Caco-2 (cell line): ENCODE measurements at regions not wholly inside any gene's neighbourhood (a gene's known extent, or its start where the extent isn't known, plus 50 kb on each side); places are given as distances from the start of the nearest gene placed in this dataset.

Experiments
- BruUV-seq: library from RNA; stranded (reverse); fragments of 400-500 nt; replicated peaks from 2 replicates; lab custom pipeline; 2021; lab: Mats Ljungman, UMichigan
- CTCF ChIA-PET: fragments of 300-600 bp; sonication (Branson Sonifier 250); formaldehyde crosslinking; loops from one replicate; lab custom pipeline; 2022; ENCODE audit warnings: antibody characterized with exemption; lab: Charles Lee
- POLR2A ChIA-PET: fragments of 300-600 bp; sonication (Branson Sonifier 250); formaldehyde crosslinking; loops from one replicate; lab custom pipeline; 2022; ENCODE audit warnings: antibody characterized with exemption; lab: Charles Lee
- DNase-seq, 2 experiments: peaks; one replicate each; pipeline versions ENCODE4 v3.0.0 to v3.0.0-alpha.2; 2020 to 2022
- H3K27me3 ChIP-seq: replicated peaks from 2 replicates; pipeline ENCODE4 v1.6.0; 2011; ENCODE audit warnings: low read length; ENCODE audit not compliant: control insufficient read depth, insufficient read depth
- H3K36me3 ChIP-seq: 2 replicates; pipeline ENCODE4 v1.5.1; 2011; ENCODE audit warnings: low read length; ENCODE audit not compliant: control insufficient read depth, insufficient read depth
- H3K4me1 ChIP-seq: fragments of 250-450 bp; sonication (Bioruptor Pico); 2 replicates; pipeline ENCODE4 v1.5.1; 2020; ENCODE audit warnings: mild to moderate bottlenecking
- H3K4me3 ChIP-seq: 2 replicates; pipeline ENCODE4 v1.5.1; 2011; ENCODE audit warnings: low read depth, mild to moderate bottlenecking, control low read depth, low read length
- H3K9me3 ChIP-seq: fragments of 250-450 bp; sonication (Bioruptor Pico); 2 replicates; pipeline ENCODE4 v1.5.1; 2020; ENCODE audit warnings: mild to moderate bottlenecking, moderate library complexity
- H3K27ac Mint-ChIP-seq: one replicate; pipeline ENCODE4 v1.8.0; 2022; ENCODE audit warnings: mixed read lengths; ENCODE audit not compliant: unreplicated experiment
- H3K27me3 Mint-ChIP-seq: one replicate; pipeline ENCODE4 v1.8.0; 2022; ENCODE audit warnings: mixed read lengths; ENCODE audit not compliant: insufficient read depth, unreplicated experiment
- H3K36me3 Mint-ChIP-seq: one replicate; pipeline ENCODE4 v1.8.0; 2022; ENCODE audit warnings: mild to moderate bottlenecking, mixed read lengths; ENCODE audit not compliant: insufficient read depth, unreplicated experiment
- H3K4me1 Mint-ChIP-seq: one replicate; pipeline ENCODE4 v1.8.0; 2022; ENCODE audit warnings: low read depth, mixed read lengths; ENCODE audit not compliant: unreplicated experiment
- H3K4me3 Mint-ChIP-seq: one replicate; pipeline ENCODE4 v1.8.0; 2022; ENCODE audit warnings: mild to moderate bottlenecking, moderate library complexity, mixed read lengths; ENCODE audit not compliant: unreplicated experiment
- H3K9me3 Mint-ChIP-seq: one replicate; pipeline ENCODE4 v1.8.0; 2022; ENCODE audit warnings: mixed read lengths; ENCODE audit not compliant: unreplicated experiment
- CTCF ChIP-seq, 2 experiments: fragments of 200-600 bp in 1 of 2; IDR thresholded peaks; 1 replicate in 1 of 2; 2 replicates in 1 of 2; pipeline versions ENCODE4 v1.5.1 to v1.8.0; 2011 to 2022; ENCODE audit warnings: antibody characterized with exemption in 1 of 2, control low read depth in 1 of 2, inconsistent platforms in 1 of 2, low read depth in 1 of 2, low read length in 1 of 2, mild to moderate bottlenecking in 1 of 2, moderate library complexity in 1 of 2; ENCODE audit not compliant: insufficient read depth in 1 of 2, severe bottlenecking in 1 of 2, unreplicated experiment in 1 of 2
- intact Hi-C: fragments of 100-400 bp; cut with micrococcal nuclease; formaldehyde crosslinking; loops from one replicate; pipeline ENCODE4 v1.10.0; 2022; ENCODE audit not compliant: unreplicated experiment

- Mint-ChIP-seq H3K36me3 (peaks cover 6% of the 10 kb centered on the region), H3K4me3 (peak overlapping the region; percentile 18), H3K27me3 (no peaks in the 10 kb centered on the region), H3K9me3 (peaks cover 9% of the 10 kb centered on the region), H3K4me1 (peaks cover 59% of the 10 kb centered on the region), H3K27ac (peak overlapping the region; percentile 63)
- intact Hi-C loops, result loop anchor here (5.0 kb wide), 2 partner anchors 229 to 466 kb away; no protein-coding TSS in a partner anchor
- no peak overlapping the region for H3K4me3 ChIP-seq
- DNase-seq, result peak; percentile 45 to 85
- ChIA-PET POLR2A (interaction anchor here (1.0 kb wide), 1 partner anchor 12 kb away, joined by 3 read pairs; no protein-coding TSS in a partner anchor), CTCF (no interaction called here)
- H3K27me3 ChIP-seq, result no peaks in the 10 kb centered on the region
- no peak for TF ChIP-seq CTCF (IDR thresholded peaks at IDR 0.05; ENCODE audit: insufficient read depth in 1 of 2, low read depth in 1 of 2, low read length in 1 of 2, severe bottlenecking in 1 of 2, unreplicated experiment in 1 of 2)
- no peaks in the 10 kb centered on the region for H3K9me3 ChIP-seq
- no TSS peak for BruUV-seq
- peaks cover 74% of the 10 kb centered on the region for H3K4me1 ChIP-seq
- peaks cover 1% of the 10 kb centered on the region; the same call in 1 of the 2 replicates for H3K36me3 ChIP-seq
These were observed 162.6 kb downstream of the MYCN start for GRCh38 chr2:16102976-16103380.

DNA sequence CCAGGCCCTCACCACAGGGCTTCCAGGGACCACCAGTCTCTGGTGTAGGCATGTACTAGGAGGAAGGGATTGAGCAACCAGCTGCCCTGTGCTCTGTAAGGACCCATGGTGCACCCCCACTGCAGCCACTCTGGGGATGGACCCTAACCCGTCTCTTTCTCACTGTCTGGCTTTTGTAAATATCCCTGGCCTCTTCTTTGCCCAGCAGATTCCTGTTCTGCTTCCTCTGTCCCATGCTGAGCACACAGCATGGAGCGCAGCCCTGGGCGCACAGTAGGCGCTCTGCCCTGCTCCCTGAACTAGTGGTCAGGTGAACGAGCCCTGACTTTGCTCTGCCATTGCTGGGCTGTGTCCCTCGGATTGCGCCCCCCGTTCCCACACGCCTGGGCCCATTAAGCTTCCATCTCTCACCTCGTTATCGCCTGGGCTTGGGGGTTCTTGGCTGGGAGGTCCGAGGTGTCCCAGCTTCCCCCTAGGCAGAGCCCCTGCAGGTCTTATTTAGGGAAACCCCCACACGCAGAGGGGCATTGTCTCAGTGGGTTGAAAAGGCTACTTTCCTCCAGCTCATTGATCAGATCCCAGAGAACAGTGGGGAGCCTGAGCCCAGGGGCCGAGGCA is 162.1 kb downstream of the MYCN start:
- BruUV-seq, result no TSS peak
- H3K27ac Mint-ChIP-seq, result peak overlapping the region; percentile 63
- peaks cover 9% of the 10 kb centered on the region for H3K9me3 Mint-ChIP-seq
- peak overlapping the region; percentile 18 for H3K4me3 Mint-ChIP-seq
- no peak overlapping the region for H3K4me3 ChIP-seq
- no peaks in the 10 kb centered on the region for H3K27me3 Mint-ChIP-seq
- peaks cover 76% of the 10 kb centered on the region for H3K4me1 ChIP-seq
- ChIA-PET CTCF (no interaction called here), POLR2A (interaction anchor here (1.0 kb wide), 1 partner anchor 13 kb away, joined by 3 read pairs; no protein-coding TSS in a partner anchor)
- H3K36me3 Mint-ChIP-seq, result peaks cover 6% of the 10 kb centered on the region
- no peak for DNase-seq
- TF ChIP-seq CTCF (IDR thresholded peaks at IDR 0.05; ENCODE audit: insufficient read depth in 1 of 2, low read depth in 1 of 2, low read length in 1 of 2, severe bottlenecking in 1 of 2, unreplicated experiment in 1 of 2), result no peak
- no peaks in the 10 kb centered on the region for H3K27me3 ChIP-seq
- H3K9me3 ChIP-seq, result no peaks in the 10 kb centered on the region
- intact Hi-C loops, result loop anchor here (5.0 kb wide), 2 partner anchors 230 to 465 kb away; no protein-coding TSS in a partner anchor
- peaks cover 1% of the 10 kb centered on the region; the same call in 1 of the 2 replicates for H3K36me3 ChIP-seq
- peaks cover 60% of the 10 kb centered on the region for H3K4me1 Mint-ChIP-seq

GRCh38 chr2:16101196-16101595 is 160.8 kb downstream of the MYCN start:
- H3K4me1 ChIP-seq, result peaks cover 80% of the 10 kb centered on the region
- no peak for DNase-seq
- H3K27me3 ChIP-seq, result no peaks in the 10 kb centered on the region
- H3K36me3 ChIP-seq, result peaks cover 1% of the 10 kb centered on the region; the same call in 1 of the 2 replicates
- no TSS peak for BruUV-seq
- H3K4me1 Mint-ChIP-seq, result peaks cover 57% of the 10 kb centered on the region
- intact Hi-C loops, result loop anchor here (5.0 kb wide), 2 partner anchors 231 to 464 kb away; no protein-coding TSS in a partner anchor
- H3K9me3 Mint-ChIP-seq, result peaks cover 9% of the 10 kb centered on the region
- TF ChIP-seq CTCF (IDR thresholded peaks at IDR 0.05; ENCODE audit: insufficient read depth in 1 of 2, low read depth in 1 of 2, low read length in 1 of 2, severe bottlenecking in 1 of 2, unreplicated experiment in 1 of 2), result no peak
- H3K27ac Mint-ChIP-seq, result peak overlapping the region; percentile 46
- H3K36me3 Mint-ChIP-seq, result peaks cover 6% of the 10 kb centered on the region
- H3K4me3 ChIP-seq, result no peak overlapping the region
- H3K27me3 Mint-ChIP-seq, result no peaks in the 10 kb centered on the region
- no peak overlapping the region for H3K4me3 Mint-ChIP-seq
- H3K9me3 ChIP-seq, result no peaks in the 10 kb centered on the region
- ChIA-PET POLR2A (no interaction called here), CTCF (no interaction called here)
